Panc1 (cell line): ENCODE measurements at regions not wholly inside any gene's neighbourhood (a gene's known extent, or its start where the extent isn't known, plus 50 kb on each side); places are given as distances from the start of the nearest gene placed in this dataset.

Experiments used
- ATAC-seq: fragments of 200-7000 bp; cut with Tn5 transposase; 2 replicates; pipeline ENCODE4 v1.9.1; 2020; ENCODE audit warnings: mild to moderate bottlenecking, moderate library complexity
- BruUV-seq: library from RNA; stranded (reverse); fragments of 400-500 nt; replicated peaks from 2 replicates; lab custom pipeline; 2021; lab: Mats Ljungman, UMichigan
- CTCF ChIA-PET: fragments of 300-600 bp; sonication (Branson Sonifier 250); formaldehyde crosslinking; loops from one replicate; lab custom pipeline; 2022; ENCODE audit warnings: antibody characterized with exemption; lab: Charles Lee
- POLR2A ChIA-PET: fragments of 300-600 bp; sonication (Branson Sonifier 250); formaldehyde crosslinking; loops from one replicate; lab custom pipeline; 2022; ENCODE audit warnings: antibody characterized with exemption; lab: Charles Lee
- DNase-seq: peaks from one replicate; pipeline ENCODE4 v3.0.0-alpha.2; 2010; ENCODE audit warnings: low read depth, low spot score
- H3K27ac ChIP-seq: 2 replicates; pipeline ENCODE4 v1.5.1; 2011; ENCODE audit warnings: mild to moderate bottlenecking, low read length, inconsistent platforms
- H3K27me3 ChIP-seq: fragments of 200-500 bp; sonication (Bioruptor generic); 2 replicates; pipeline ENCODE4 v1.6.0; 2014; ENCODE audit warnings: low read length, inconsistent platforms; ENCODE audit not compliant: control insufficient read depth, insufficient read depth
- H3K36me3 ChIP-seq: fragments of 200-500 bp; sonication (Bioruptor generic); 2 replicates; pipeline ENCODE4 v1.5.1; 2014; ENCODE audit warnings: inconsistent platforms, mild to moderate bottlenecking, low read length, moderate library complexity; ENCODE audit not compliant: control insufficient read depth, insufficient read depth
- H3K4me1 ChIP-seq: 2 replicates; pipeline ENCODE4 v1.5.1; 2011; ENCODE audit warnings: inconsistent platforms, mild to moderate bottlenecking, low read length, moderate library complexity; ENCODE audit not compliant: control insufficient read depth, insufficient read depth
- H3K4me3 ChIP-seq, 2 experiments: 2 replicates each; pipeline ENCODE4 v1.5.1; 2011 to 2012; ENCODE audit warnings: low read depth in 2 of 2, low read length in 2 of 2, mild to moderate bottlenecking in 2 of 2, inconsistent platforms in 1 of 2, moderate library complexity in 1 of 2
- H3K9me3 ChIP-seq: fragments of 200-500 bp; sonication (Bioruptor generic); 2 replicates; pipeline ENCODE4 v1.5.1; 2014; ENCODE audit warnings: low read depth, mild to moderate bottlenecking, inconsistent platforms, low read length, moderate library complexity; ENCODE audit not compliant: control insufficient read depth, insufficient read depth
- CTCF ChIP-seq: fragments of 450-650 bp; IDR thresholded peaks from 2 replicates; pipeline ENCODE4 v1.5.1; 2017; ENCODE audit warnings: mild to moderate bottlenecking
- POLR2AphosphoS5 ChIP-seq: IDR thresholded peaks from 2 replicates; pipeline ENCODE4 v1.6.1; 2012; ENCODE audit warnings: mild to moderate bottlenecking, low read depth, low read length, moderate library complexity
- REST ChIP-seq, 2 experiments: IDR thresholded peaks; 2 replicates each; pipeline ENCODE4 v1.6.1; 2011 to 2012; ENCODE audit warnings: low read depth in 2 of 2, control low read depth in 1 of 2, low read length in 1 of 2, mild to moderate bottlenecking in 1 of 2, moderate library complexity in 1 of 2; ENCODE audit not compliant: insufficient read depth in 1 of 2
- SIN3A ChIP-seq: IDR thresholded peaks from 2 replicates; pipeline ENCODE4 v1.6.1; 2012; ENCODE audit warnings: low read depth, mild to moderate bottlenecking, low read length, moderate library complexity, borderline replicate concordance; ENCODE audit not compliant: insufficient read depth
- TCF7L2 ChIP-seq: IDR thresholded peaks from 2 replicates; pipeline ENCODE4 v1.6.1; 2011; ENCODE audit warnings: mild to moderate bottlenecking, low read depth, low read length, inconsistent platforms
- in situ Hi-C: cut with HindIII; loops from 2 replicates; pipeline ENCODE4 v1.10.0; 2016; ENCODE audit warnings: low sequenced_read_pairs, low pct_unique_long_range_greater_than_20kb
- intact Hi-C: fragments of 100-400 bp; cut with micrococcal nuclease; formaldehyde crosslinking; loops from one replicate; pipeline ENCODE4 v1.10.0; 2022; ENCODE audit not compliant: unreplicated experiment

GRCh38 chr2:196555726-196556125, 83.8 kb upstream of the CCDC150 start:
- Histone ChIP-seq H3K27me3 (no peaks in the 10 kb centered on the region), H3K27ac (no peak overlapping the region), H3K36me3 (no peaks in the 10 kb centered on the region), H3K4me1 (peaks cover 5% of the 10 kb centered on the region; the same call in 1 of the 2 replicates), H3K4me3 (no peak overlapping the region), H3K9me3 (no peaks in the 10 kb centered on the region)
- in situ Hi-C loops (no loop called here), intact Hi-C loops (no loop called here)
- ChIA-PET CTCF (no interaction called here), POLR2A (no interaction called here)
- BruUV-seq, result no TSS peak
- no peak for DNase-seq
- TF ChIP-seq REST (IDR thresholded peaks at IDR 0.05; ENCODE audit: insufficient read depth in 1 of 2, low read depth in 2 of 2, low read length in 1 of 2), result no peak
- no peak for TF ChIP-seq CTCF
- TF ChIP-seq TCF7L2, result no peak
- TF ChIP-seq POLR2AphosphoS5, result no peak
- no peak for TF ChIP-seq SIN3A
- ATAC-seq, result no peak

GRCh38 chr2:196558497-196558896, 81.0 kb upstream of the CCDC150 start:
- no peaks in the 10 kb centered on the region for H3K4me1 ChIP-seq
- no peaks in the 10 kb centered on the region for H3K27me3 ChIP-seq
- DNase-seq (no peak), ATAC-seq (no peak)
- H3K36me3 ChIP-seq, result no peaks in the 10 kb centered on the region
- intact Hi-C loops (no loop called here), in situ Hi-C loops (no loop called here)
- H3K4me3 ChIP-seq, result no peak overlapping the region
- H3K27ac ChIP-seq, result no peak overlapping the region
- H3K9me3 ChIP-seq, result no peaks in the 10 kb centered on the region
- no TSS peak for BruUV-seq
- no peak for TF ChIP-seq POLR2AphosphoS5
- TF ChIP-seq TCF7L2, result no peak
- TF ChIP-seq REST (IDR thresholded peaks at IDR 0.05; ENCODE audit: insufficient read depth in 1 of 2, low read depth in 2 of 2, low read length in 1 of 2), result no peak
- TF ChIP-seq SIN3A, result no peak
- TF ChIP-seq CTCF, result no peak
- ChIA-PET CTCF (interaction anchor here (0.6 kb wide), 1 partner anchor 200 kb away, joined by 3 read pairs; no protein-coding TSS in a partner anchor), POLR2A (interaction anchor here (0.5 kb wide), 1 partner anchor 121 kb away, joined by 5 read pairs; no protein-coding TSS in a partner anchor)
